Astrocyte of the spinal cord (primary cell): ENCODE measurements at regions not wholly inside any gene's neighbourhood (a gene's known extent, or its start where the extent isn't known, plus 50 kb on each side); places are given as distances from the start of the nearest gene placed in this dataset.
A peak's percentile ranks its signal among the peaks of the same experiment; 100 is the strongest.

Experiments
- DNase-seq: peaks from one replicate; pipeline ENCODE4 v3.0.0; 2011; ENCODE audit warnings: low read depth, low spot score
- H3K4me3 ChIP-seq: 2 replicates; pipeline ENCODE4 v1.5.1; 2011; ENCODE audit warnings: low read depth, mild to moderate bottlenecking, low read length, moderate library complexity
- in situ Hi-C: cut with HindIII; loops from 2 replicates; pipeline ENCODE4 v1.10.0; 2017; ENCODE audit warnings: low sequenced_read_pairs
- TF ChIP-seq, protein P1 (sequence below): IDR thresholded peaks from 2 replicates; pipeline ENCODE4 v1.5.1; 2012; ENCODE audit warnings: low read depth, mild to moderate bottlenecking, low read length, inconsistent platforms

DNA sequence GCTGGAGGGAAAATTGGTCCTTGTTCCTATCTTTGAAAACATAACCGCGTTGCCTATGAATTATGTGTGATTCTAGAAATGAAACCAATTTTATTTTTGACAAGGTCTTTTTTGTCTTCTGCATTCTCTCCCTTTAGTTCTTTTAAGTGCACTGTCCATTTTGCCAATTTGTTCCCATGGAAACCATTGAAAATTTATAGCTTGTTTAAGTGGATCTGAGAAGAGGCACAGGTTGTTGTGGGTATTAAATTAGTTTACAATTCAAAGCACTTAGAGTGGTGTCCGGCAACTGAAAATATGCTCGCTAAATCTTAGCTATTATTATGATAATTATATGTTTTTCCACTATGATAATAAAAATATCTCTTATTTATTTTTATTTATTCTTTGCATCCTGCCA lies 107.5 kb upstream of the FSHR start:
- in situ Hi-C loops: no loop called here
- TF ChIP-seq, protein P1, sequence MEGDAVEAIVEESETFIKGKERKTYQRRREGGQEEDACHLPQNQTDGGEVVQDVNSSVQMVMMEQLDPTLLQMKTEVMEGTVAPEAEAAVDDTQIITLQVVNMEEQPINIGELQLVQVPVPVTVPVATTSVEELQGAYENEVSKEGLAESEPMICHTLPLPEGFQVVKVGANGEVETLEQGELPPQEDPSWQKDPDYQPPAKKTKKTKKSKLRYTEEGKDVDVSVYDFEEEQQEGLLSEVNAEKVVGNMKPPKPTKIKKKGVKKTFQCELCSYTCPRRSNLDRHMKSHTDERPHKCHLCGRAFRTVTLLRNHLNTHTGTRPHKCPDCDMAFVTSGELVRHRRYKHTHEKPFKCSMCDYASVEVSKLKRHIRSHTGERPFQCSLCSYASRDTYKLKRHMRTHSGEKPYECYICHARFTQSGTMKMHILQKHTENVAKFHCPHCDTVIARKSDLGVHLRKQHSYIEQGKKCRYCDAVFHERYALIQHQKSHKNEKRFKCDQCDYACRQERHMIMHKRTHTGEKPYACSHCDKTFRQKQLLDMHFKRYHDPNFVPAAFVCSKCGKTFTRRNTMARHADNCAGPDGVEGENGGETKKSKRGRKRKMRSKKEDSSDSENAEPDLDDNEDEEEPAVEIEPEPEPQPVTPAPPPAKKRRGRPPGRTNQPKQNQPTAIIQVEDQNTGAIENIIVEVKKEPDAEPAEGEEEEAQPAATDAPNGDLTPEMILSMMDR: no peak
- H3K4me3 ChIP-seq: no peak overlapping the region
- no peak for DNase-seq

DNA sequence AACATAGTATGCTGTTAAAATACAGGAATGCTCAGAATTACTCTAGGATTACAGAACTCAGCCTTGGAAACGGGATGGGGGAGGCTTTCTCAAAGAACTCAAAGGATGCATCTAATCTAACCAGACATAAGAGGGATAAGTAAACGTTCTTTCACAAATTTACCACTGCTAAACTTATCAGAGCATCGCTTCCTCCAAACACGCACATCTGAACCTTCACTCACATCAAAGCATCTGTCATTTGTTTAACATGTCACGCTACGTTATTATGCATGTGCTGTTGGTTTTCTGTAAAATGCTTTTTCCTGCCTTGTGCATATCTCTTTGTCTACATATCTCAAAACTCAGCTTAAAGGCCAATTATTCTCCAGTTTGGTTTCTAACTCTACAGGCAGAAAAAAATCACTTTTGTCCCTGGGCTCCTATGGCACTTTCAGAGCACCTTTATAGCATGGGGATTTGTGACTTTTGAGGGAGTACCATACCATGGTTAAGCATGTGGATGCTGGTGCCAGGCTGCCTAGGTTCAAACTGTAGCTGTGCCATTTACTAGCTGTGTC lies 106.7 kb upstream of the FSHR start:
- DNase-seq: no peak
- TF ChIP-seq, protein P1: no peak
- in situ Hi-C loops: no loop called here
- no peak overlapping the region for H3K4me3 ChIP-seq

DNA sequence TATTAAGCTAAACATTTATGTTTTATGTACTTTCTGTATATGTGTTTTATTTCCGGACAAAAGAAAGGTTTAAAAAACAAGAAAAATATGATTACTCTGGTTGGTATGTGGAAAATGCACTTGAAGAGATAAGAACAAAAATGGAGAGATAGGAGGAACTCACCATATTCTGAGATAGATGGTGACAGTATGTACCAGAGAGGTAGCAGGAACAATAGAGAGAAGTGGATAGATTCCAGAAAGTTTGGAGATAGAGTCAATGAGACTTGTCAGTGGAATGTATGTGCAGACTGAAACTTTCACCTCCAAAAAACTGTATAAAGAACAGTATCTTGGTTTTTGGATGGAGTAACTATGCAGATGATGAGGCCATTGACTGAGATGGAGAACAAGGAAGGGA lies 105.6 kb upstream of the FSHR start:
- no peak for DNase-seq
- no peak overlapping the region for H3K4me3 ChIP-seq
- TF ChIP-seq, protein P1: no peak
- in situ Hi-C loops: no loop called here

DNA sequence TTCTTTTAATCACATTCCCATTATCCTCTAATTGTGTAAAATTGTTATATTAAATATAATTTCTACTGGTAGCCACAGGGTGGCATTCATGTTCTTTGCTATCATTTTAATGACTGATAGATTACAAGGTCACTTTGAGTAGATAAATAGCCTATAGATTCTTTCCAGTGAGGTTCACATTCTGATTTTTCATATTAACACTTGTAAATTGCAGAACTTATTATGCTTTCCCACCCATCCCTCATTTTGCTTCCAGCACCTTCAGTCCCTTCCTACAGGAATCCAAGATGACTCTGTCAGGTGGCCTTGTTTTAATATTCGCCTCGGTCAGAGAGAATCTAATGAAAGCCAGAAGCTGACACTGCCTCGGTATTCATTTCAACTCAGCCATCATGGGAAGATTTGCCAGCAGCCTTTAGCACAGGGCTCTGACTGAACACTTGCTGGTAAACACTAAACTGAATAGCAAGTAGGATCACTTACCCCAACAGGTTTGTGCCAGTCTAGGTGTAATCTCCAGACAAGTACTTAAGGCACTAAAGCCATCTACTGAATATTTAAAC lies 101.2 kb upstream of the FSHR start:
- no peak for DNase-seq
- in situ Hi-C loops: no loop called here
- TF ChIP-seq, protein P1: no peak
- no peak overlapping the region for H3K4me3 ChIP-seq

DNA sequence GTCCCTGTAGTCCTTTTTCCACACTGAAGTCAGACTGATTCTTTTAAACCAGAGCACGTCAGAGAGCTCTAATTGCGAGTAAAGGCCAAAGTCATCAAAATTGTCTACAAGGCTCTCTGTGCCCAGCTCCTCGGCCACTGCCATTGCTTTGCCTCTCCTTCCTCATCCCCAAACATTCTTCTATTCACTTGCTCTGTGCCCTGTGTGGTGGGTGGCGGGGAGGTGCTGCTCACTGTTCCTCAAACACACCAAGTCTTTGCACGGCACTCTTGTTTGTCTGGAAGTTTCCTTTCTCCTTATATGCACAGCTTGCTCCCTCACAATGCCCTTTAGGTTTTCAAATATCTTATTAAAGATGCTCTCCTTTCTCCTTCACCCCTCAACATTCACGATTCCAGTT lies 100.1 kb upstream of the FSHR start:
- in situ Hi-C loops: no loop called here
- DNase-seq: no peak
- TF ChIP-seq, protein P1: no peak
- H3K4me3 ChIP-seq: no peak overlapping the region

DNA sequence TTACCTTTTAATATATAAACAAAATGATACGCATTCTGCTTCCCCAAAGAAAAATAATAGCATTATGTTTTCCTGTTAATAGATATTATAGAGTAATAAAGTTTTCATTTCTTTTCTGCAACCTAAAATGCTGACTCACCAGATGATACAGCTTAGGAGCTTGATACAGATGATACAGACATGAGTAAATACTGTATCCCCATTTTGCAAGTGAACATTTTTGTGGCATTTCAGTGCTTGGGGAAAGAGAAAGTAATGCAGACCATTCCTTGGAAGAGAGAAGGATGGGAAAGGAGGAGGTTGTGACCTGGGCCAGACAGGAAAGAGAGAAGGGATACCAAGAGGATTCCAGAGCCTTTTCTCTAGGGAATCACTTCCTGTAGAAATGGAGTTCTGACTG lies 97.5 kb upstream of the FSHR start:
- in situ Hi-C loops: no loop called here
- TF ChIP-seq, protein P1: no peak
- H3K4me3 ChIP-seq: no peak overlapping the region
- DNase-seq: peak; percentile 54

DNA sequence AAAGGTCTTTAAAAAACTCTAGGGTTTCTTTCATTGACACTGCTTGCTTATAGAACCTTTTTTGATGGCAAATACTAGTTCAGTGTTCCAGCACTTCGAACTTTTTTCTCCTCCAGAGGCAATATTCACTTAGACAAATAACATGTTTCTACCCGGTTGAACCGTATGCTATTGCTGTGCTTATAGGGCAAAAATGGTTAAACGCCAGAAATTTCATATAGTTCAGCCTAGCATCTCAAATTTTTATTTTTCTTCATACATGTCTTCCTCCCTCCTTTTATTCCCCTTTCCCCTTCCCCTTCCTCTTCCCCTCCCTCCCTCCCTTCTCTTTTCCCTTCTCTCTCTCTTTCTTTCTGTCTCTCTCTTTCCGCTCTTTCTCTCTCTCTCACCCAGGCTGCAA lies 96.9 kb upstream of the FSHR start:
- no peak overlapping the region for H3K4me3 ChIP-seq
- TF ChIP-seq, protein P1: no peak
- no peak for DNase-seq
- in situ Hi-C loops: no loop called here
